Keratinocyte (primary cell): ENCODE measurements at regions not wholly inside any gene's neighbourhood (a gene's known extent, or its start where the extent isn't known, plus 50 kb on each side); places are given as distances from the start of the nearest gene placed in this dataset.

Experiments
- DNase-seq: peaks from one replicate; pipeline ENCODE4 v3.0.0-alpha.2; 2011; ENCODE audit warnings: low read depth, missing footprints, low spot score
- FAIRE-seq: peaks from 2 replicates; lab custom pipeline; 2011; peaks lifted over from hg19 to GRCh38; lab: Jason Lieb, UNC
- H2AFZ ChIP-seq: 2 replicates; pipeline ENCODE4 v1.6.0; 2012; ENCODE audit warnings: low read length, control low read depth, inconsistent platforms; ENCODE audit not compliant: control insufficient read depth
- H3K27ac ChIP-seq: 2 replicates; pipeline ENCODE4 v1.5.1; 2011; ENCODE audit warnings: low read length; ENCODE audit not compliant: control insufficient read depth, insufficient read depth
- H3K27me3 ChIP-seq: 3 replicates; pipeline ENCODE4 v1.6.0; 2011; ENCODE audit warnings: low read length; ENCODE audit not compliant: control insufficient read depth, insufficient read depth; ENCODE audit errors: extremely low read depth
- H3K36me3 ChIP-seq, 2 experiments: 2 replicates in 1 of 2; 3 replicates in 1 of 2; pipeline ENCODE4 v1.5.1; 2011; ENCODE audit warnings: low read length in 2 of 2, mild to moderate bottlenecking in 1 of 2; ENCODE audit not compliant: control insufficient read depth in 2 of 2, insufficient read depth in 2 of 2; ENCODE audit errors: extremely low read depth in 1 of 2
- H3K4me1 ChIP-seq: 3 replicates; pipeline ENCODE4 v1.5.1; 2011; ENCODE audit warnings: low read length; ENCODE audit not compliant: control insufficient read depth, insufficient read depth; ENCODE audit errors: extremely low read depth
- H3K4me2 ChIP-seq: 3 replicates; pipeline ENCODE4 v1.6.0; 2011; ENCODE audit warnings: low read depth, low read length; ENCODE audit not compliant: control insufficient read depth, insufficient read depth; ENCODE audit errors: extremely low read depth
- H3K4me3 ChIP-seq, 3 experiments: fragments of 200-600 bp in 1 of 3; sonication (generic) in 1 of 3; 2 replicates in 2 of 3; 3 replicates in 1 of 3; pipeline ENCODE4 v1.5.1; 2011 to 2016; ENCODE audit warnings: low read length in 3 of 3, mild to moderate bottlenecking in 3 of 3, control low read depth in 2 of 3, inconsistent platforms in 1 of 3, low read depth in 1 of 3, mixed read lengths in 1 of 3, mixed run types in 1 of 3, moderate library complexity in 1 of 3; ENCODE audit not compliant: control insufficient read depth in 2 of 3, insufficient read depth in 2 of 3; ENCODE audit errors: extremely low read depth in 1 of 3
- H3K79me2 ChIP-seq: 2 replicates; pipeline ENCODE4 v1.6.0; 2012; ENCODE audit warnings: low read length; ENCODE audit not compliant: control insufficient read depth, insufficient read depth
- H3K9ac ChIP-seq: 3 replicates; pipeline ENCODE4 v1.6.0; 2011; ENCODE audit warnings: low read length; ENCODE audit not compliant: control insufficient read depth, insufficient read depth; ENCODE audit errors: extremely low read depth
- H3K9me1 ChIP-seq: 3 replicates; pipeline ENCODE4 v1.6.0; 2011; ENCODE audit warnings: low read length; ENCODE audit not compliant: control insufficient read depth, insufficient read depth; ENCODE audit errors: extremely low read depth
- H3K9me3 ChIP-seq: 2 replicates; pipeline ENCODE4 v1.5.1; 2012; ENCODE audit warnings: low read depth, low read length; ENCODE audit not compliant: control insufficient read depth
- H4K20me1 ChIP-seq: 3 replicates; pipeline ENCODE4 v1.6.0; 2011; ENCODE audit warnings: low read length; ENCODE audit not compliant: control insufficient read depth, insufficient read depth; ENCODE audit errors: extremely low read depth
- EZH2 ChIP-seq: IDR thresholded peaks from one replicate; pipeline ENCODE4 v1.6.1; 2012; ENCODE audit warnings: inconsistent platforms, mild to moderate bottlenecking, low read length, moderate library complexity
- dilution Hi-C: fragments of 300-500 bp; cut with MboI; formaldehyde crosslinking; loops from one replicate; pipeline ENCODE4 v1.7.0; 2020; ENCODE audit warnings: low sequenced_read_pairs; ENCODE audit not compliant: extremely low pct_ligation_motif_present
- TF ChIP-seq, protein P1 (sequence below), 3 experiments: IDR thresholded peaks in 1 of 3; conservative IDR thresholded peaks in 1 of 3; optimal IDR thresholded peaks in 1 of 3; 2 replicates in 2 of 3; 3 replicates in 1 of 3; pipeline versions ENCODE3 to v1.5.1; 2011; ENCODE audit warnings: low read length in 3 of 3, mild to moderate bottlenecking in 3 of 3, moderate library complexity in 2 of 3, control low read depth in 1 of 3, inconsistent platforms in 1 of 3; ENCODE audit not compliant: insufficient read depth in 2 of 3; ENCODE audit errors: extremely low read depth in 1 of 3

DNA sequence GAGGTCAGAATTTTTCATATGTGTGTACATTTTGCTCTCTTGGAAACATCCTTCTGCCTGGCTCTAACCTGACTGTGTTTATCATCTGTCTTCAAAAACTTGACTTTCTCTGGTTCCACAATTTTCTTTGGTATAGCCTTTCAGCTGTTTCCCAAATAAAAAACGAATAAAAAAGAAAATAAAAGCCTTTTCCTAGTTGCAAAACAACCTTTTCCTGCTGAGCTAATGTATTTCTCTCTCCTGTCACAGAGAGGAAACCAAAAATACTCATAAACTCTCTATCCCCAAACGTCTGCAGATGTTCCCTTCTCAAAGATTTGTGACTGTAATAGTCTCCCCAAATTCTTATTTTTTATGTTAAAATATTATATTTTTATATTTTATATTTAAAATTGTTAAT, 505.3 kb upstream of the SLC39A10 start:
- no peaks in the 10 kb centered on the region for H3K36me3 ChIP-seq
- H3K4me3 ChIP-seq: no peak overlapping the region
- H3K9me1 ChIP-seq: no peaks in the 10 kb centered on the region
- no peak overlapping the region for H3K27ac ChIP-seq
- H3K4me1 ChIP-seq: no peaks in the 10 kb centered on the region
- no peak for FAIRE-seq
- DNase-seq: no peak
- no peak for TF ChIP-seq EZH2
- TF ChIP-seq, protein P1, sequence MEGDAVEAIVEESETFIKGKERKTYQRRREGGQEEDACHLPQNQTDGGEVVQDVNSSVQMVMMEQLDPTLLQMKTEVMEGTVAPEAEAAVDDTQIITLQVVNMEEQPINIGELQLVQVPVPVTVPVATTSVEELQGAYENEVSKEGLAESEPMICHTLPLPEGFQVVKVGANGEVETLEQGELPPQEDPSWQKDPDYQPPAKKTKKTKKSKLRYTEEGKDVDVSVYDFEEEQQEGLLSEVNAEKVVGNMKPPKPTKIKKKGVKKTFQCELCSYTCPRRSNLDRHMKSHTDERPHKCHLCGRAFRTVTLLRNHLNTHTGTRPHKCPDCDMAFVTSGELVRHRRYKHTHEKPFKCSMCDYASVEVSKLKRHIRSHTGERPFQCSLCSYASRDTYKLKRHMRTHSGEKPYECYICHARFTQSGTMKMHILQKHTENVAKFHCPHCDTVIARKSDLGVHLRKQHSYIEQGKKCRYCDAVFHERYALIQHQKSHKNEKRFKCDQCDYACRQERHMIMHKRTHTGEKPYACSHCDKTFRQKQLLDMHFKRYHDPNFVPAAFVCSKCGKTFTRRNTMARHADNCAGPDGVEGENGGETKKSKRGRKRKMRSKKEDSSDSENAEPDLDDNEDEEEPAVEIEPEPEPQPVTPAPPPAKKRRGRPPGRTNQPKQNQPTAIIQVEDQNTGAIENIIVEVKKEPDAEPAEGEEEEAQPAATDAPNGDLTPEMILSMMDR (optimal IDR thresholded peaks at IDR 0.05 in 1 of 3, IDR thresholded peaks at IDR 0.05 in 1 of 3, conservative IDR thresholded peaks at IDR 0.05 in 1 of 3; ENCODE audit: extremely low read depth in 1 of 3, insufficient read depth in 2 of 3, low read length in 3 of 3): no peak
- H3K9ac ChIP-seq: no peak overlapping the region
- H3K4me2 ChIP-seq: no peak overlapping the region
- H3K9me3 ChIP-seq: no peaks in the 10 kb centered on the region
- no peaks in the 10 kb centered on the region for H4K20me1 ChIP-seq
- H2AFZ ChIP-seq: no peak overlapping the region
- dilution Hi-C loops: no loop called here
- no peaks in the 10 kb centered on the region for H3K27me3 ChIP-seq
- no peaks in the 10 kb centered on the region for H3K79me2 ChIP-seq

DNA sequence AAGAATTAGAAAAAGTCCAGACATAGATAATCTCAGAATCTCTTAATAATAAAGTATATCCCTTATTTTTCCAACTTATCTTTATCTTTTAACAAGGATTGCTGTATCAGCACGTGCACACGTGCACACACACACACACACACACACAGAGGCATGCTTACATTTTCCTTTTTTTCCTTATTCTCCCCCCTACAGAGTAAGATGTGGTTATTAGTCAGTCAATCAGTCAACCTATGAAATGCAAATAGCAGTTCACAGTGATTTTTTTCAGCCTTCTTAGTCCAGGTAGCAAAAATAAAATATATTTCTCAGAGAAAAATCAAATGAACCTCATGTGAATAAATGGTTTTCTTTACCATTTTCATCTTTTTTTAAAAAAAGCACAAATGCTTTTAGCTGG, 506.2 kb upstream of the SLC39A10 start:
- no peak overlapping the region for H3K4me3 ChIP-seq
- H3K27me3 ChIP-seq: no peaks in the 10 kb centered on the region
- no peaks in the 10 kb centered on the region for H3K9me3 ChIP-seq
- no peak overlapping the region for H3K4me2 ChIP-seq
- DNase-seq (no peak), FAIRE-seq (no peak)
- dilution Hi-C loops: no loop called here
- TF ChIP-seq, protein P1 (optimal IDR thresholded peaks at IDR 0.05 in 1 of 3, IDR thresholded peaks at IDR 0.05 in 1 of 3, conservative IDR thresholded peaks at IDR 0.05 in 1 of 3; ENCODE audit: extremely low read depth in 1 of 3, insufficient read depth in 2 of 3, low read length in 3 of 3): no peak
- TF ChIP-seq EZH2: no peak
- no peaks in the 10 kb centered on the region for H3K4me1 ChIP-seq
- H3K79me2 ChIP-seq: no peaks in the 10 kb centered on the region
- no peak overlapping the region for H3K27ac ChIP-seq
- H4K20me1 ChIP-seq: no peaks in the 10 kb centered on the region
- H3K9me1 ChIP-seq: no peaks in the 10 kb centered on the region
- H2AFZ ChIP-seq: no peak overlapping the region
- H3K36me3 ChIP-seq: no peaks in the 10 kb centered on the region
- H3K9ac ChIP-seq: no peak overlapping the region
